ENCODE measurements at regions not wholly inside any gene's neighbourhood (a gene's known extent, or its start where the extent isn't known, plus 50 kb on each side); places are given as distances from the start of the nearest gene placed in this dataset.

- ATAC-seq (ENCODE audit: poor library complexity) (no peak), DNase-seq (no peak)
- Mint-ChIP-seq H3K9me3 (peaks cover 2% of the 10 kb centered on the region), H3K27ac (no peak overlapping the region), H3K36me3 (ENCODE audit: low read depth) (no peaks in the 10 kb centered on the region), H3K27me3 (peaks cover 7% of the 10 kb centered on the region), H3K4me1 (ENCODE audit: low read depth) (no peaks in the 10 kb centered on the region), H3K4me3 (no peak overlapping the region)
- ChIA-PET CTCF (no interaction called here), POLR2A (no interaction called here)
- no peaks in the 10 kb centered on the region for H3K27me3 ChIP-seq (ENCODE audit: control insufficient read depth in 1 of 2, insufficient read depth in 2 of 2, low read length in 2 of 2)
- no peak overlapping the region for H3K27ac ChIP-seq (ENCODE audit: low read depth in 1 of 2, low read length in 2 of 2)
- H3K9me3 ChIP-seq (ENCODE audit: control insufficient read depth in 1 of 2, insufficient read depth in 1 of 2, low read length in 2 of 2), result peaks cover 4 to 9% of the 10 kb centered on the region in 2 experiments
- H3K4me3 ChIP-seq (ENCODE audit: low read length), result no peak overlapping the region
- H3K36me3 ChIP-seq (ENCODE audit: insufficient read depth, low read length), result no peaks in the 10 kb centered on the region
- no peaks in the 10 kb centered on the region for H3K4me1 ChIP-seq (ENCODE audit: insufficient read depth, low read length)
- intact Hi-C loops (cut with DNase I, micrococcal nuclease), result no loop called here
- no peak for TF ChIP-seq CTCF (IDR thresholded peaks at IDR 0.05)
Observed at GRCh38 chr2:31728406-31729064, 147.8 kb upstream of the SRD5A2 start.

- Mint-ChIP-seq H3K36me3 (ENCODE audit: low read depth) (no peaks in the 10 kb centered on the region), H3K27me3 (peaks cover 7% of the 10 kb centered on the region), H3K4me3 (no peak overlapping the region), H3K9me3 (peaks cover 2% of the 10 kb centered on the region), H3K4me1 (ENCODE audit: low read depth) (no peaks in the 10 kb centered on the region), H3K27ac (no peak overlapping the region)
- H3K27me3 ChIP-seq (ENCODE audit: control insufficient read depth in 1 of 2, insufficient read depth in 2 of 2, low read length in 2 of 2), result no peaks in the 10 kb centered on the region
- no peak overlapping the region for H3K4me3 ChIP-seq (ENCODE audit: low read length)
- ATAC-seq (ENCODE audit: poor library complexity) (no peak), DNase-seq (no peak)
- TF ChIP-seq CTCF (IDR thresholded peaks at IDR 0.05), result no peak
- no peaks in the 10 kb centered on the region for H3K36me3 ChIP-seq (ENCODE audit: insufficient read depth, low read length)
- no peaks in the 10 kb centered on the region for H3K4me1 ChIP-seq (ENCODE audit: insufficient read depth, low read length)
- H3K27ac ChIP-seq (ENCODE audit: low read depth in 1 of 2, low read length in 2 of 2), result no peak overlapping the region
- ChIA-PET CTCF (interaction anchor here (0.6 kb wide), 1 partner anchor 462 kb away, joined by 3 read pairs; no protein-coding TSS in a partner anchor), POLR2A (no interaction called here)
- peaks cover 4 to 9% of the 10 kb centered on the region in 2 experiments for H3K9me3 ChIP-seq (ENCODE audit: control insufficient read depth in 1 of 2, insufficient read depth in 1 of 2, low read length in 2 of 2)
- intact Hi-C loops (cut with DNase I, micrococcal nuclease), result no loop called here
Observed at GRCh38 chr2:31726457-31726856, 145.7 kb upstream of the SRD5A2 start.

DNA sequence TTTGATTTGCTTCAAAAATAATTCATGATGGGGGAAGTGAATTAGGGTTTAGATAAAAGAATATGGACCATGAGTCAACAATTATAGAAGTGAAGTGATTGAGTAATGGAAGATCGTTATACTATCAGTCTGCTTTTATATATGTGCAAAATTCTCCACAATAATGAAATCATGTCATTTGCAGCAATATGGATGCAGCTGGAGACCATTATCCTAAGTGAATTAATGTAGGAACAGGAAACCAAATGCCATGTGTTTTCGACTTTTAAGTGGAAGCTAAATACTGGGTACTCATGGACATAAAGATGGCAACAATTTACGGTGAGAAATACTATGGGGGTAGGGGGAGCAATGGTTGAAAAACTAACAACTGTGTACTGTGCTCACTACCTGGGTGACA is 144.7 kb upstream of the SRD5A2 start:
- H3K4me3 Mint-ChIP-seq, result no peak overlapping the region
- peaks cover 4 to 5% of the 10 kb centered on the region in 2 experiments for H3K9me3 ChIP-seq (ENCODE audit: control insufficient read depth in 1 of 2, insufficient read depth in 1 of 2, low read length in 2 of 2)
- H3K9me3 Mint-ChIP-seq, result peaks cover 2% of the 10 kb centered on the region
- no peak overlapping the region for H3K27ac Mint-ChIP-seq
- H3K27me3 ChIP-seq (ENCODE audit: control insufficient read depth in 1 of 2, insufficient read depth in 2 of 2, low read length in 2 of 2), result no peaks in the 10 kb centered on the region
- H3K36me3 ChIP-seq (ENCODE audit: insufficient read depth, low read length), result no peaks in the 10 kb centered on the region
- no peaks in the 10 kb centered on the region for H3K4me1 Mint-ChIP-seq (ENCODE audit: low read depth)
- no peak overlapping the region for H3K4me3 ChIP-seq (ENCODE audit: low read length)
- TF ChIP-seq CTCF (IDR thresholded peaks at IDR 0.05), result no peak
- H3K36me3 Mint-ChIP-seq (ENCODE audit: low read depth), result no peaks in the 10 kb centered on the region
- peaks cover 5% of the 10 kb centered on the region for H3K27me3 Mint-ChIP-seq
- ChIA-PET CTCF (no interaction called here), POLR2A (no interaction called here)
- ATAC-seq (ENCODE audit: poor library complexity) (no peak), DNase-seq (no peak)
- intact Hi-C loops (cut with DNase I, micrococcal nuclease), result no loop called here
- H3K27ac ChIP-seq (ENCODE audit: low read depth in 1 of 2, low read length in 2 of 2), result no peak overlapping the region
- no peaks in the 10 kb centered on the region for H3K4me1 ChIP-seq (ENCODE audit: insufficient read depth, low read length)

Measured in CD4-positive, alpha-beta T cell (primary cell).